Stimulated activated CD8-positive, alpha-beta memory T cell treated with anti-CD3 and anti-CD28 coated beads, Interleukin-4, amount 100 ng/mL, for 48 hours (primary cell): ENCODE measurements at regions not wholly inside any gene's neighbourhood (a gene's known extent, or its start where the extent isn't known, plus 50 kb on each side); places are given as distances from the start of the nearest gene placed in this dataset.

ENCODE experiments used
- DNase-seq: peaks from one replicate; pipeline ENCODE4 v3.0.0-alpha.2; 2020

GRCh38 chr2:4618141-4618540 lies 914.8 kb downstream of the DCDC2C start:
- no peak for DNase-seq

GRCh38 chr2:4618630-4619228 lies 915.4 kb downstream of the DCDC2C start:
- no peak for DNase-seq

- DNase-seq = no peak
Measured at GRCh38 chr2:4628998-4629501, 925.7 kb downstream of the DCDC2C start.

- no peak for DNase-seq
Measured at GRCh38 chr2:4635289-4635688, 931.9 kb downstream of the DCDC2C start.

GRCh38 chr2:4653991-4654390 lies 950.6 kb downstream of the DCDC2C start:
- DNase-seq = no peak

- no peak for DNase-seq
Measured at GRCh38 chr2:4656326-4656725, 953.0 kb downstream of the DCDC2C start.

GRCh38 chr2:4662161-4662779 lies 958.9 kb downstream of the DCDC2C start:
- DNase-seq = no peak

- no peak for DNase-seq
Measured at GRCh38 chr2:4668381-4668780, 965.0 kb downstream of the DCDC2C start.

GRCh38 chr2:4670331-4670730 lies 967.0 kb downstream of the DCDC2C start:
- DNase-seq = no peak

GRCh38 chr2:4673025-4673489 lies 969.7 kb downstream of the DCDC2C start:
- no peak for DNase-seq

- DNase-seq = no peak
Measured at GRCh38 chr2:4674007-4674406, 970.6 kb downstream of the DCDC2C start.

- no peak for DNase-seq
Measured at GRCh38 chr2:4675295-4675694, 971.9 kb downstream of the DCDC2C start.

GRCh38 chr2:4678927-4679326 lies 975.6 kb downstream of the DCDC2C start:
- DNase-seq = no peak

- no peak for DNase-seq
Measured at GRCh38 chr2:4679391-4679790, 976.0 kb downstream of the DCDC2C start.

- DNase-seq = no peak
Measured at GRCh38 chr2:4684921-4685320, 981.5 kb downstream of the DCDC2C start.

- DNase-seq = no peak
Measured at GRCh38 chr2:4690913-4691312, 987.5 kb downstream of the DCDC2C start.

- DNase-seq = no peak
Measured at GRCh38 chr2:4693266-4693665, 989.9 kb downstream of the DCDC2C start.

GRCh38 chr2:4695281-4695861 lies 992.0 kb downstream of the DCDC2C start:
- no peak for DNase-seq

- DNase-seq = no peak
Measured at GRCh38 chr2:4715065-4715464, 977.1 kb upstream of the SOX11 start.

- DNase-seq = no peak
Measured at GRCh38 chr2:4718777-4719176, 973.4 kb upstream of the SOX11 start.

GRCh38 chr2:4725618-4726017 lies 966.6 kb upstream of the SOX11 start:
- DNase-seq = no peak

GRCh38 chr2:4732560-4732959 lies 959.6 kb upstream of the SOX11 start:
- DNase-seq = no peak

- no peak for DNase-seq
Measured at GRCh38 chr2:4745056-4745991, 946.9 kb upstream of the SOX11 start.
